ENCODE measurements at regions not wholly inside any gene's neighbourhood (a gene's known extent, or its start where the extent isn't known, plus 50 kb on each side); places are given as distances from the start of the nearest gene placed in this dataset.

DNA sequence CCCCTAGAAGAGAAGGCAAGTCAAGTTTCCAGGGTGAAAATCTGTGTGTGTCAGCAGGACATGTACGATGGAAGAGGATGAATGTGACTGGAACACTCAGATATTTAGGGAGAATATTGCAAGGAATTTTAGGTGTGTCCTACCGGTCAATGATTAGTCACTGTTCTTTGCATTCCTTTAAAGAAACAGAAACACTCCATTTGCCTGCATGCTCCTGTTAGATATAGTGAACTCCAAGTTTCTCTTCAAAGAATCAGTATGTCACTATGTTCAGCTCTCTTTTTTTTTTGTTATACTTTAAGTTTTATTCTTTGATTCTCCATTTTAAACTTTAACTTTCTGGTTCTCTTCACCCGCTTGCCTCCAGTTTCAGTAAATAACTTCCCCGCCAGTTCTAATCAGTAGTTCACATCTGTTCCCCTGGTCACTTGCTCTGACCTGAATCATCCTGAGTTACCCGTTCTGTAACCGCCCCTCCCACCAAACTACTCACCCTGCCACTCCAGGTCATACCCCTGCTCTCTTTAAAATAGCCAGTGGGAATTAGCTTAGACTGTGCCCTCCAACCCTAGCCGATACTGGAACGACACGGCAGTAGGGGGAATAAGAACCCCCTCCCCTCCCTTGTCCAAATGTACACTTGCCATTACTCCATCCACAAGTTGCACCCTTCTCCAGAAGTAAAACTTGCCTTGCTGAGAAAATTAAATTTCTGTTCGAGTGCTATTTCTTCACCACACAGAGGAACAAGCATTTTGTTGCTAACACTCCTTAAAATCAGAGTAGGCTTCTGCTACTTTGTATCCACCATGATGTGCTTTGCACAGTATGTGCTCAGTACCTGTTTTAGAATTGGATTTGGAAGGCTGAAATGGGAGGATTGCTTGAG is 268.4 kb downstream of the METTL4 start:
- no peak overlapping the region for H3K4me3 ChIP-seq (ENCODE audit: low read depth, low read length)
- no peak for DNase-seq (ENCODE audit: low read depth)
- TF ChIP-seq, protein P1, sequence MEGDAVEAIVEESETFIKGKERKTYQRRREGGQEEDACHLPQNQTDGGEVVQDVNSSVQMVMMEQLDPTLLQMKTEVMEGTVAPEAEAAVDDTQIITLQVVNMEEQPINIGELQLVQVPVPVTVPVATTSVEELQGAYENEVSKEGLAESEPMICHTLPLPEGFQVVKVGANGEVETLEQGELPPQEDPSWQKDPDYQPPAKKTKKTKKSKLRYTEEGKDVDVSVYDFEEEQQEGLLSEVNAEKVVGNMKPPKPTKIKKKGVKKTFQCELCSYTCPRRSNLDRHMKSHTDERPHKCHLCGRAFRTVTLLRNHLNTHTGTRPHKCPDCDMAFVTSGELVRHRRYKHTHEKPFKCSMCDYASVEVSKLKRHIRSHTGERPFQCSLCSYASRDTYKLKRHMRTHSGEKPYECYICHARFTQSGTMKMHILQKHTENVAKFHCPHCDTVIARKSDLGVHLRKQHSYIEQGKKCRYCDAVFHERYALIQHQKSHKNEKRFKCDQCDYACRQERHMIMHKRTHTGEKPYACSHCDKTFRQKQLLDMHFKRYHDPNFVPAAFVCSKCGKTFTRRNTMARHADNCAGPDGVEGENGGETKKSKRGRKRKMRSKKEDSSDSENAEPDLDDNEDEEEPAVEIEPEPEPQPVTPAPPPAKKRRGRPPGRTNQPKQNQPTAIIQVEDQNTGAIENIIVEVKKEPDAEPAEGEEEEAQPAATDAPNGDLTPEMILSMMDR (IDR thresholded peaks at IDR 0.05; ENCODE audit: insufficient read depth, low read depth, low read length), result no peak

DNA sequence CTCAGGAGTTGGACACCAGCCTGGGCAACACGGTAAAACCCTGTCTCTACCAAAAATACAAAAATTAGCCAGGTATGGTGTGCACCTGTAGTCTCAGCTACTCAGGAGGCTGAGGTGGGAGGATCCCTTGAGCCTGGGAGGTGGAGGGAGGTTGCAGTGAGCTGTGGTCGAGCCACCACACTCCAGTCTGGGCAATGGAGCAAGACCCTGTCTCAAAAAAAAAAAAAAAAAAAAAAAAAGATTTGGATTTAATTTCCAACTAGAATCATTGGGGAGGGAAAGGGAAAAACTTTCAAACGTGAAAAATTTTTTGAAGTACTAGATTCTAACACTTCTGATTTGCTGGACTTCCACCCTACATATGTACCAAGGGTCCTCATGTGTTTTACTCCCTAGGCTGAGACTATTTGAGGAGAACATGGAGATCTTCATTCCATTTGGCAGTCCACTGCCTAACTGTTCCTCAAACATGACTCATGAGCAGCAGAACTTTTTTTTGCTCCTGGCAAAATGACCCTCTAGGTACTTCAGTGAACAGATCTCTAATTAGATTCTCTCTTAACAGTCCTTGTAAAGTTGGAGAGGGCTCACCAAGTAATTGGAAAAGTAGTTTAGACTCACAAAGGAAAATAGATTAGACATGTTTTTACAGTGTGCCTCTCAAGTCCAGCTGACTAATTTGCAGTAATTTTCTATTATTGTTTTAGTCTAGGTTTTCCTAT is 267.6 kb downstream of the METTL4 start:
- no peak for DNase-seq (ENCODE audit: low read depth)
- TF ChIP-seq, protein P1 (IDR thresholded peaks at IDR 0.05; ENCODE audit: insufficient read depth, low read depth, low read length), result no peak
- H3K4me3 ChIP-seq (ENCODE audit: low read depth, low read length), result no peak overlapping the region

DNA sequence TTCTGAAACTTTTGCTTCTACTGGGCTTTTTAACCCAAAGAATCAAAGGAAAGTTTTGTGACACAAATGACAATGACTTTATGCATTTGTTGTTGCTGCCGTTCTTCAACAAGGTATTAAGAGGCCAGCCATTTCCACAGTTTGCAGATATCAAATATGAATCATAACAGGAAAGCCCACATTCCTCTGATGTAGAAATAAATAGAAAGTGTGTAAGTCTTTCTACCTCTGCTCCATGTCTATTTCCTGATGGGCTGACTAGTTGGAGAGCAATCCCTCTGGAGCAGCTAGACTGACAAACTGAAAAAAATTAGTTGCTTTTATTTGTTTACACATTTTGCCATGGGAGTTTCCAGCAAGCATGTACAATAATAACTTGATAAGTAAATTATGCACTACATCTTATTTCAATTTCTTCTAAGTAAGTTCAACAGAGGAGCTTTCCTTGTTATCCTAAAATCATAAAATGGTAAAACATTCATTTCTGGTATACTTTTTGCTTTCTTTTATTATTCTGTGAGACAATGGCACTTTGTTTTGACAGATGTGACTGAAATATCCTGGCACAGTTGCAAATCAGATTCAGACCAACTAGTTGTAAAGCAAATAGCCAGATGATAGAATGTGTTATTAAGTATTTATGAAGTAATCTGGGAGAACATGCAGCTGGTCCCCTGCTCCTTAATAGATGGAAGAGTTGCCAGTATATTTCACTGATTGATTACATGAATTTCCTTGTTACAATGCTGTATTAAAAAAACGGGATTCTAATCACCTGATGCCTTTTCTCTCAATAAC is 266.7 kb downstream of the METTL4 start:
- H3K4me3 ChIP-seq (ENCODE audit: low read depth, low read length), result no peak overlapping the region
- TF ChIP-seq, protein P1 (IDR thresholded peaks at IDR 0.05; ENCODE audit: insufficient read depth, low read depth, low read length), result no peak
- peak; percentile 19 for DNase-seq (ENCODE audit: low read depth)

DNA sequence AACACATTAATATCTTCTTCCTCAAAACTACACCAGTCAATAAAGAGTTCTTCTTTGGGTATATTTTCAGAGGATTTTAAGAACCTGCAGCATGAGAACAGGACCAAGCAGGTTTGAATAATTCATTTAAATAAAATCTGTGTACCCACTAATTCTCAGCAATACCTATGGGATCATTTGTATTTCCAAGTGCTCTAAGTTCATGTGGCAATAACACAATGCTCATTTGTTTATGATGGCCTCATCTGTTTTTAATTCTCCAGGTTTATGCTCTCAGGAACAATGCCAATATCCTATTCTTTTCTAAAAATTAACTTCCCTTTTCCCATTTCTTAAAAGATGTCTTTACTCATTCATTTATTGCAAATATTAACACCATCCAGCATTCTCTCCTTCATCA is 264.7 kb downstream of the METTL4 start:
- TF ChIP-seq, protein P1 (IDR thresholded peaks at IDR 0.05; ENCODE audit: insufficient read depth, low read depth, low read length), result no peak
- H3K4me3 ChIP-seq (ENCODE audit: low read depth, low read length), result no peak overlapping the region
- DNase-seq (ENCODE audit: low read depth), result no peak

DNA sequence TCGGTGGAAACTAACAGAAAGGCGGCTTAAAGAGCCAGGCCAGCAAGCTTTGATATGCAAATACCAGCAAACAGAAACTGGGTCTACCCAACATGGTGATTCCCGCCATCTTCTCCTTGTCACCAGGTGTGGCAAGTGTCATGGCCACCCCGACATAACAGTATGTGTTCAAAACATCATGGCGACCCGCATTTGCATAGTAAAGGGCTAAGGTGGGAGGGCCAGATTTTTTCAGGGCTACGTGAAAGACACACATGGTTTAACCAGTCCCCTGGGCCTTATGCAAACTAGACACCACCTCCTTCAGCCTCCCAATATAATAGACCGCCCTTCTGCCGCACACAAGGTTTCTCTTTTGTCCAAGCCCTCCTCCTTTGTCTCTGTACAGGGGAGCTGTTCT is 260.4 kb downstream of the METTL4 start:
- no peak overlapping the region for H3K4me3 ChIP-seq (ENCODE audit: low read depth, low read length)
- TF ChIP-seq, protein P1 (IDR thresholded peaks at IDR 0.05; ENCODE audit: insufficient read depth, low read depth, low read length), result no peak
- DNase-seq (ENCODE audit: low read depth), result no peak

DNA sequence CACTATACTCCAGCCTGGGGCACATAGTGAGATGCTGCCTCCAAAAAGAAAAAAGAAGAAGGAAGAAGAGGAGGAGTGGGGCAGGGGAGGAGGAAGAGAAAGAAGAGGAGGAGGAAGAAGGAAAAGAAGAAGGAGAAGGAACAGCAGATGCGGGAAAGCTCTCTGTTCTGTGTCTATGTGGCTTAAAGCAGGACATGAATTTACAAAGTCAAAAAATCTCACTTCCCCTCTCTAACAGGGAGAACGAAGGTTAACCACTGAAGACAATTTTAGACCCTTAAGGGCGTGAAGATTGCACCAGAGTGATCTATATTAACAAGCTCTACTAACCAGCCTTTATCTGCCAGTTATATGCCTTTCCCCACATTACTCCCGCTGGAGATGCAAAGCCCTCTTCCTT is 258.9 kb downstream of the METTL4 start:
- DNase-seq (ENCODE audit: low read depth), result no peak
- TF ChIP-seq, protein P1 (IDR thresholded peaks at IDR 0.05; ENCODE audit: insufficient read depth, low read depth, low read length), result no peak

More for the DNA sequence above, 258.9 kb downstream of the METTL4 start:
- H3K4me3 ChIP-seq (ENCODE audit: low read depth, low read length), result no peak overlapping the region

All from fibroblast of villous mesenchyme (primary cell).